GM12864 (cell line): ENCODE measurements at regions not wholly inside any gene's neighbourhood (a gene's known extent, or its start where the extent isn't known, plus 50 kb on each side); places are given as distances from the start of the nearest gene placed in this dataset.

Experiments used
- DNase-seq: peaks from one replicate; pipeline ENCODE4 v3.0.0-alpha.2; 2011; ENCODE audit warnings: low read depth
- H3K4me3 ChIP-seq: 2 replicates; pipeline ENCODE4 v1.5.1; 2011; ENCODE audit warnings: mild to moderate bottlenecking, low read depth, low read length, control low read depth
- TF ChIP-seq, protein P1 (sequence below): IDR thresholded peaks from 2 replicates; pipeline ENCODE4 v1.5.1; 2011; ENCODE audit warnings: low read depth, mild to moderate bottlenecking, moderate library complexity, low read length, control low read depth, inconsistent platforms; ENCODE audit errors: missing control alignments

DNA sequence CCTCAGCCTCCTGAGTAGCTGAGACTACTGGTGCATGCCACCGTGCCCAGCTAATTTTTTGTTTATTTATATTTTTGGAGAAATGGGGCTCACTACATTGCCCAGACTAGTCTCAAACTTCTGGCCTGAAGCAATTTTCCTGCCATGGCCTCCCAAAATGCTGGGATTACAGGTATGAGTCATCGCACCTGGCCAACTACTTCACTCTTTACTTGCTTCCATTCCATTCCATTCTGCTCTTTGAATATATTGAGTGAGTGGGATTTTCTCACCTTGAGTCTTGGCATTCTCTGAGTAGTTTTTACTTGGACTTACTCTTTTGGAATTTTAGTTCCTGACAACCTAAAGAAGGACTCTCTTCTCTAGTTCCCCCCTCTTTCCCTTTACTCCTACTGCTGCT lies 93.8 kb upstream of the UNC13C start:
- H3K4me3 ChIP-seq, result no peak overlapping the region
- no peak for DNase-seq
- TF ChIP-seq, protein P1, sequence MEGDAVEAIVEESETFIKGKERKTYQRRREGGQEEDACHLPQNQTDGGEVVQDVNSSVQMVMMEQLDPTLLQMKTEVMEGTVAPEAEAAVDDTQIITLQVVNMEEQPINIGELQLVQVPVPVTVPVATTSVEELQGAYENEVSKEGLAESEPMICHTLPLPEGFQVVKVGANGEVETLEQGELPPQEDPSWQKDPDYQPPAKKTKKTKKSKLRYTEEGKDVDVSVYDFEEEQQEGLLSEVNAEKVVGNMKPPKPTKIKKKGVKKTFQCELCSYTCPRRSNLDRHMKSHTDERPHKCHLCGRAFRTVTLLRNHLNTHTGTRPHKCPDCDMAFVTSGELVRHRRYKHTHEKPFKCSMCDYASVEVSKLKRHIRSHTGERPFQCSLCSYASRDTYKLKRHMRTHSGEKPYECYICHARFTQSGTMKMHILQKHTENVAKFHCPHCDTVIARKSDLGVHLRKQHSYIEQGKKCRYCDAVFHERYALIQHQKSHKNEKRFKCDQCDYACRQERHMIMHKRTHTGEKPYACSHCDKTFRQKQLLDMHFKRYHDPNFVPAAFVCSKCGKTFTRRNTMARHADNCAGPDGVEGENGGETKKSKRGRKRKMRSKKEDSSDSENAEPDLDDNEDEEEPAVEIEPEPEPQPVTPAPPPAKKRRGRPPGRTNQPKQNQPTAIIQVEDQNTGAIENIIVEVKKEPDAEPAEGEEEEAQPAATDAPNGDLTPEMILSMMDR, result no peak

- TF ChIP-seq, protein P1, result no peak
- no peak for DNase-seq
- no peak overlapping the region for H3K4me3 ChIP-seq
Measured at GRCh38 chr15:53882311-53882710, 95.9 kb upstream of the UNC13C start.

DNA sequence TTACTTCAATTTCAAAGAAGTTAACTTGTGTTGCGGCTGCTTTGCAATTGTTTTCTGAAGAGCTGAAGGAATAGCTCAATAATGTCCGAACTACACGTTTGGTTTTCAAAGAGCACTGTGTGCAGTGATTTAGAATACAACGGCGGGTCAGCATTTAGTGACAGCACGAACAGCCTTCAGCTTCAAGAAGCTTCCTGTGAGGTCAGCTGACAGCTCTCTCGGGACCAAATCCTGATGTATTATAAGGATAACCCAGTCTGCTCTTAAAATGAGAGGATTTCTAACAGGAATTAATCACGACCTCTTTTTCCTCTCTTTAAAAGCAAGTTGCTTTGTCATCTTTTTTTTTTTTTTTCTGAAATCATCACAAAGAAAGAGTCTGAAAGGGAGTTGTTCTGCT lies 97.9 kb upstream of the UNC13C start:
- H3K4me3 ChIP-seq, result no peak overlapping the region
- TF ChIP-seq, protein P1, result no peak
- DNase-seq, result no peak

DNA sequence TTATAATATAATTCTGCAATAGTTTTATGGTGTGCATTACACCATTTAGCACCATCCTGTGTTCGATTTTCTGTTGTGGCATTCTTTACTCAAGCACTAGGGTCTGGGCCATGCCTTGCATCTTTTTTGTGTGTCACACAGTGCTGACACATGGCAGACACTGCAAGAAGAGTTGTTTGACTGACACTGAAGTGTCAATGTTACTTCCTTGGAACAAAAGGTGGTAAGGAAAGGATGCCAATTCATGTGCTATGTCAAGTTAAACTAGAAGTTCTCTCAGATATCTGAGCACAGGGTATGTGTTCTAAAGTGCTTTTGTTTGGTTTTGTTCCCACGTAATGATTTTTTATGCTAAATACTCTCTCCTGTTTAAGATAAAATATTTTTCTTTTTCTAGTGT lies 102.5 kb upstream of the UNC13C start:
- TF ChIP-seq, protein P1, result no peak
- no peak for DNase-seq
- no peak overlapping the region for H3K4me3 ChIP-seq

- TF ChIP-seq, protein P1, result no peak
- H3K4me3 ChIP-seq, result no peak overlapping the region
- DNase-seq, result no peak
Measured at GRCh38 chr15:53875139-53875538, 103.1 kb upstream of the UNC13C start.

GRCh38 chr15:53872410-53872809 lies 105.8 kb upstream of the UNC13C start:
- no peak for DNase-seq
- H3K4me3 ChIP-seq, result no peak overlapping the region
- TF ChIP-seq, protein P1, result no peak

DNA sequence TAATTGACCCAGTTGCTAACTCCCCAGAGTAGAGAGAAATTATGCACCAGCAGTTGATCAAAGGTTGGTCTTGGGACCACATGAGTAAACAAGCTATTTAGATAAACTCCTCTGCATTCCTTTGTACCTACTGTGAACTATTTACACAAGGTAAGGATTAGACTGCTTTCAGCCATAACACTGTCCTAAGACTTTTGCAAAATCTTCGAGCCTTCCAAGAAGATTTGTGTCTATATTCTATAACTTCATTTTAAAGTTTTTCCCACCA lies 108.5 kb upstream of the UNC13C start:
- DNase-seq, result no peak
- TF ChIP-seq, protein P1, result no peak
- H3K4me3 ChIP-seq, result no peak overlapping the region
